Vagina (tissue), 2 donors: ENCODE measurements at regions not wholly inside any gene's neighbourhood (a gene's known extent, or its start where the extent isn't known, plus 50 kb on each side); places are given as distances from the start of the nearest gene placed in this dataset.

ENCODE experiments used
- DNase-seq, 2 donors: peaks; one replicate each; pipeline ENCODE4 v3.0.0-alpha.2; 2017; ENCODE audit errors: extremely low spot score in 2 of 2
- H3K27ac ChIP-seq: fragments of 200-600 bp; sonication (generic); one replicate; pipeline ENCODE4 v1.5.1; 2019
- H3K27me3 ChIP-seq: fragments of 200-600 bp; sonication (generic); one replicate; pipeline ENCODE4 v1.5.1; 2019
- H3K36me3 ChIP-seq, 2 donors: fragments of 200-600 bp; sonication (generic); one replicate each; pipeline ENCODE4 v1.5.1; 2017 to 2019
- H3K4me1 ChIP-seq: fragments of 200-600 bp; sonication (generic); one replicate; pipeline ENCODE4 v1.5.1; 2019
- H3K4me3 ChIP-seq, 2 donors: fragments of 200-600 bp; sonication (generic); 1 replicate in 1 of 2; 2 replicates in 1 of 2; pipeline ENCODE4 v1.5.1; 2016 to 2019
- H3K9me3 ChIP-seq: fragments of 200-600 bp; sonication (generic); one replicate; pipeline ENCODE4 v1.5.1; 2019
- CTCF ChIP-seq, 3 experiments: fragments of 450-650 bp in 2 of 3; fragments of 200-600 bp in 1 of 3; sonication (generic) in 1 of 3; IDR thresholded peaks; one replicate each; pipeline ENCODE4 v1.5.1; 2017 to 2019; ENCODE audit warnings: antibody characterized with exemption in 3 of 3, mild to moderate bottlenecking in 2 of 3, moderate library complexity in 2 of 3
- POLR2A ChIP-seq, 2 donors: fragments of 450-650 bp; IDR thresholded peaks; one replicate each; pipeline ENCODE4 v1.6.1; 2017; ENCODE audit warnings: antibody characterized with exemption in 2 of 2, mild to moderate bottlenecking in 2 of 2, moderate library complexity in 2 of 2
- POLR2AphosphoS5 ChIP-seq, 2 donors: sonication (generic); formaldehyde crosslinking; IDR thresholded peaks; one replicate each; pipeline ENCODE4 v1.9.0; 2017; ENCODE audit warnings: antibody characterized with exemption in 2 of 2, mild to moderate bottlenecking in 2 of 2, low read depth in 1 of 2; ENCODE audit not compliant: insufficient read depth in 1 of 2
- intact Hi-C: fragments of 100-400 bp; cut with DNase I; formaldehyde crosslinking; loops from one replicate; pipeline ENCODE4 v1.15.1; 2023

- H3K27me3 ChIP-seq: no peaks in the 10 kb centered on the region
- DNase-seq: no peak
- TF ChIP-seq POLR2A (IDR thresholded peaks at IDR 0.05): no peak
- TF ChIP-seq POLR2AphosphoS5 (IDR thresholded peaks at IDR 0.05; ENCODE audit: insufficient read depth in 1 of 2, low read depth in 1 of 2): no peak
- TF ChIP-seq CTCF (IDR thresholded peaks at IDR 0.05): no peak
- H3K9me3 ChIP-seq: no peaks in the 10 kb centered on the region
- no peak overlapping the region for H3K27ac ChIP-seq
- no peaks in the 10 kb centered on the region for H3K4me1 ChIP-seq
- intact Hi-C loops: no loop called here
- no peak overlapping the region for H3K4me3 ChIP-seq
- no peaks in the 10 kb centered on the region for H3K36me3 ChIP-seq
Measured at GRCh38 chr10:60707841-60708240, 70.4 kb upstream of the CDK1 start.

GRCh38 chr10:60706146-60706545, 72.1 kb upstream of the CDK1 start:
- TF ChIP-seq POLR2AphosphoS5 (IDR thresholded peaks at IDR 0.05; ENCODE audit: insufficient read depth in 1 of 2, low read depth in 1 of 2): no peak
- TF ChIP-seq POLR2A (IDR thresholded peaks at IDR 0.05): no peak
- TF ChIP-seq CTCF (IDR thresholded peaks at IDR 0.05): no peak
- no peak overlapping the region for H3K27ac ChIP-seq
- H3K27me3 ChIP-seq: no peaks in the 10 kb centered on the region
- H3K9me3 ChIP-seq: no peaks in the 10 kb centered on the region
- DNase-seq: no peak
- H3K4me1 ChIP-seq: no peaks in the 10 kb centered on the region
- H3K4me3 ChIP-seq: no peak overlapping the region
- intact Hi-C loops: no loop called here
- H3K36me3 ChIP-seq: no peaks in the 10 kb centered on the region

GRCh38 chr10:60705376-60705775, 72.9 kb upstream of the CDK1 start:
- no peaks in the 10 kb centered on the region for H3K36me3 ChIP-seq
- H3K27me3 ChIP-seq: no peaks in the 10 kb centered on the region
- no peaks in the 10 kb centered on the region for H3K4me1 ChIP-seq
- H3K4me3 ChIP-seq: no peak overlapping the region
- no peaks in the 10 kb centered on the region for H3K9me3 ChIP-seq
- no peak overlapping the region for H3K27ac ChIP-seq
- intact Hi-C loops: no loop called here
- TF ChIP-seq POLR2AphosphoS5 (IDR thresholded peaks at IDR 0.05; ENCODE audit: insufficient read depth in 1 of 2, low read depth in 1 of 2): no peak
- TF ChIP-seq POLR2A (IDR thresholded peaks at IDR 0.05): no peak
- no peak for TF ChIP-seq CTCF (IDR thresholded peaks at IDR 0.05)
- no peak for DNase-seq

- intact Hi-C loops: no loop called here
- Histone ChIP-seq H3K27ac (no peak overlapping the region), H3K4me3 (no peak overlapping the region), H3K4me1 (no peaks in the 10 kb centered on the region), H3K9me3 (no peaks in the 10 kb centered on the region), H3K36me3 (no peaks in the 10 kb centered on the region), H3K27me3 (no peaks in the 10 kb centered on the region)
- no peak for DNase-seq
- TF ChIP-seq CTCF (IDR thresholded peaks at IDR 0.05) (no peak), POLR2A (IDR thresholded peaks at IDR 0.05) (no peak)
Measured at GRCh38 chr10:60704471-60704870, 73.8 kb upstream of the CDK1 start.

- H3K36me3 ChIP-seq: no peaks in the 10 kb centered on the region
- no peak for DNase-seq
- no peaks in the 10 kb centered on the region for H3K27me3 ChIP-seq
- H3K27ac ChIP-seq: no peak overlapping the region
- H3K4me1 ChIP-seq: no peaks in the 10 kb centered on the region
- TF ChIP-seq POLR2A (IDR thresholded peaks at IDR 0.05): no peak
- H3K4me3 ChIP-seq: no peak overlapping the region
- intact Hi-C loops: no loop called here
- H3K9me3 ChIP-seq: no peaks in the 10 kb centered on the region
Measured at GRCh38 chr10:60703266-60704041, 74.8 kb upstream of the CDK1 start.
